NCI-H2107 treated with DMSO at 0.1 percent for 48 hours (cell line): ENCODE measurements at regions not wholly inside any gene's neighbourhood (a gene's known extent, or its start where the extent isn't known, plus 50 kb on each side); places are given as distances from the start of the nearest gene placed in this dataset.

Experiments
- DNase-seq: peaks from one replicate; lab custom pipeline; 2025; ENCODE audit not compliant: unreplicated experiment; lab: John Stamatoyannopoulos, UW

- DNase-seq: no peak
These were observed 81.8 kb upstream of the SOD3 start for GRCh38 chr4:24713604-24714003.

DNA sequence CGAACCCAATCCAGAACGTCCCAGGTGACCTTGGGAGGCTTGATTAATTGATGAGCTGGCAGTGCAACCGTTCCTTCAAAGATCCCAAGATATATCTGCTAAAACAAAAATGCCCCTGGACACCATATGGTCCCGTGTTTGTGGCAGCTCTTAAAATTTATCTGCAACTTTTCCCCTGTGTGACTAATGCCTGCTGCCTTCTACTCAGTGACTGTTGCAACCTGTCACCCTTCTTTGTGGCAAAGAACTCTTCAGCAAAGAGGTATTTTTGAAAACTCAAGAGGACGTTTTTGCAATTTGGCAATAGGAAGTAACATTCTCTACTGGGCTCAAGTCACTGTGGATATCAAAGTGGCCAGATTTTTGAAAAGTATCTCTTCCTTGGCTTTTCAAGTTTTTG, 75.8 kb upstream of the SOD3 start:
- no peak for DNase-seq

- no peak for DNase-seq
These were observed 74.9 kb upstream of the SOD3 start for GRCh38 chr4:24720436-24720835.

GRCh38 chr4:24720979-24721378, 74.4 kb upstream of the SOD3 start:
- DNase-seq: no peak

GRCh38 chr4:24722026-24722568, 73.3 kb upstream of the SOD3 start:
- no peak for DNase-seq

GRCh38 chr4:24727390-24728224, 67.8 kb upstream of the SOD3 start:
- DNase-seq: no peak

DNA sequence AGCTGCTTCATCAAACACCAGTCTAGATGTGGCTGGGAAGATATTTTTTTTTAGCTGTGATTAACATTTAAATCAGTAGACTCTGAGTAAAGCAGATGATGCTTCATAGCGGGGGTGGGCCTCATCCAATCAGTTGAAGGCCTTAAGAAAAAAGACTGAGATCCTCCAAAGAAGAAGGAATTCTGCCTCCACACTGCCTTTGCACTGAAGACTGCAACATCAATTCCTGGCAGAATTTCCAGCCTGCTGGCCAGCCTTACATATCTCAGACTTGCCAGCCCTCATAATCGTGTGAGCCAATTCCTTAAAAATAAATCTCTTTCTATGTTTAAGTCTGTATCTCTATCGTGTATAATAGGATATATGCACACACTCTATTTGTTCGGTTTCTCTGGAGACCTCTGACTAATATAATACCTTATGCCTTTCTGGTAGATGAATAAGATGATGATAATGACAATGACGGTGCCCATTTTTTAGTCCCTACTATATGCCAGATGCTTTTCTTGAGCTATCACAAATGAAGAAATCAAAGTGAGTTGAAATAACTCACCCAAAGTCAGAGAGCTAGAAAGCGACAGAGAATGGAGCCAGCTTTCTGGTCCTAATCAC, 66.1 kb upstream of the SOD3 start:
- no peak for DNase-seq

DNA sequence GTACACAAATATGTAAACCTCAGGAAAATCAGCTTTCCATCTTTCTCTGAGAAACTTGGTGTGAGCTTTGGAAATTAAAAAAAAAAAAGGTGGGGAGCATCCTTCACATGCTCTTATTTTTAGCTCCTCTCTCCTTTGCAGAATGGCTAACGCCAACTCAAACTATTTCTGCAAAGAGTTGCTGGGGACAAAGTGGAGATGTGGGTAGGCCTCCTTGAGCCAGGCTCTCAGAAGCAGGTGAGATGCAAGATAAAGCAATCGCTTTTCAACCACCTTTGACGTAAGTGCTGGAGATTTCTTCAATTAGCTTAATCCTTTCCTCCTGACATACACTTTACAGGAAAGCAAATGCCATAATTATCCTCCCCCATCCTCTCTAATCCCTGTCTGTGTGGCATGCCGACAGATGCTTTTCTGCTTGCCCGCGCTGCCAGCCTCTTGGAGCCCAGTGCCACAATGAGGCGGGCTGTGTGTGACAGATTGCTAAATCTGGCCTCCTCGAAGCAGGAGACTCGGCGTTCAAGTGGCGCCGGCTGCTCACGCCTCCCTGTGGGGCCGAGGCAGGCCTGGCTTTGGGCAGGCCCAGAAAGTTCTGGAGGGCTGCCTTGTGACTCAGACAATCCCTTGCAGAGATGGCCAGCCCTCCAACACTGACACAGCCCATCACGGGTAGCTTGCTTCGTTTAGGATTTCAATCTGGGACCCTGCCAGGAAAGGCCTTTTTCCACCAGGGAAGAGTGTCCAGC, 64.9 kb upstream of the SOD3 start:
- DNase-seq: no peak

DNA sequence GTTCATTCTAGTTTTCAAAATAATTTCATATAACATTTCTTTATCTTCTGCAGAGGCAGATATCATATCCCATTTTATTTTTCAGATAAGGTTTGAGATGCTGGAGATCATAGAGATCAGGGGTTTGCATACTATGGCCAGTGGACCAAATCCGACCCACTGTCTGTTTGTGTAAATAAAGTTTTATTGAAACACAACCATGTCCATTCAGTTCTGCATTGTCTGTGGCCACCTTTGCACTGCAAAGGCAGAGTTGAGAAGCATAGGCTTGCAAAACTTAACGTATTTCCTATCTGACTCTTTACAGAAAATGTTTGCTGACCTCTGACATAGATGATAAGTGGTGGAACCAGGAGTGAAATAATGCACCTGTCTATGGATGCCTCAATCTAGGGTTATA, 63.9 kb upstream of the SOD3 start:
- DNase-seq: no peak

GRCh38 chr4:24734511-24734910, 60.9 kb upstream of the SOD3 start:
- no peak for DNase-seq

DNA sequence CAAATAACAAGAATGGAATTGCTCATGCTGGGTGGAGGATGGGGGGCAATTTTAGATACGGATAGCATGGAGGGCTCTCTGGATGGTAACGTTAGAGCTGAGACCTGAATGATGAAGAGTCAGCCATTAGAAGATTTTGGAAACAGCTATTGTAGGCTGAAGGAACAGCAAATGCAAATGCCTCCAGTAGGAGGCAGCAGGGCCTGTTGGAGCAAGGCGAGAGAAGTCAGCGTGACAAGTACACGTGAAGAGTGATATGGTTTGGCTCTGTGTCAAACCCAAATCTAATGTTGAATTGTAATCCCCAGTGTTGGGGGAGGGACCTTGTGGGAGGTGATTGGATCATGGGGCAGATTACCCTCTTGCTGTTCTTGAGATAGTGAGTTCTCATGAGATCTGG, 59.3 kb upstream of the SOD3 start:
- DNase-seq: no peak

DNA sequence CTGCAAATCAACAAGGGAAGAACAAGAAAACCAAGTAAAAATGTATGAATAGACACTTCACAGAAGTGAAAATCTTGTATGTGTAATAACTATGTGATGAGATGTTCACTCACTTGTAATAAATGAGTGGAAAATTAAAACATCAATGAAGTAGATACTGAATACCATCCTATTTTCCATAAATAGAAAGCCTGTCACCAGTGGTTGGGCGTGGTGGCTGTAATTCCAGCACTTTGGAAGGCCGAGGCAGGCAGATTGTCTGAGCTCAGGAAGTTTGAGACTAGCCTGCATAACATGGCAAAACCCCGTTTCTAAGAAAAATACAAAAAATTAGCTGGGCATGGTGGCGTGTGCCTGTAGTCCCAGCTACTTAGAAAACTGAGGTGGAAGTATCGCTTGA, 53.5 kb upstream of the SOD3 start:
- no peak for DNase-seq

GRCh38 chr4:24742335-24742734, 53.0 kb upstream of the SOD3 start:
- no peak for DNase-seq

GRCh38 chr4:24742773-24743172, 52.6 kb upstream of the SOD3 start:
- no peak for DNase-seq

- DNase-seq: no peak
These were observed 52.2 kb upstream of the SOD3 start for GRCh38 chr4:24743206-24743605.

DNA sequence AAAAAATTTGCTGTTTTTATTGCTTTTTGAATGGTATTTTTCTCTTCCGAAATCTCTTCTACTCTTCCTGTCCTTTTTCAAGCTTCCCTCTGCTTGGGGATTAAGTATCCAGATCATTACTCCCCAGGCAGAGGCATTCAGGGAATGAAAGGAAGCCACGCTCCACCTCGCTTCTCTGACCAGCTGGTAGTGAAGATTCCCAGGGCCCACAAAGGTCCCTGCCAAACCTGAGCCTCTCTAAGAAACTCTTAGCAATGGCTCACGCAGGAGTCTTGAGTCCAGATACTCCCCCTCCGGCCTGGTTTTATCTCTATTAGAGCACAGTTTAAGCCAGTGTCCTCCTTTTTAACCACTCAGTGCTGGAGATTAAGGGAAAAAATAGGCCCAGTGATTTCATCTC, 51.4 kb upstream of the SOD3 start:
- no peak for DNase-seq

DNA sequence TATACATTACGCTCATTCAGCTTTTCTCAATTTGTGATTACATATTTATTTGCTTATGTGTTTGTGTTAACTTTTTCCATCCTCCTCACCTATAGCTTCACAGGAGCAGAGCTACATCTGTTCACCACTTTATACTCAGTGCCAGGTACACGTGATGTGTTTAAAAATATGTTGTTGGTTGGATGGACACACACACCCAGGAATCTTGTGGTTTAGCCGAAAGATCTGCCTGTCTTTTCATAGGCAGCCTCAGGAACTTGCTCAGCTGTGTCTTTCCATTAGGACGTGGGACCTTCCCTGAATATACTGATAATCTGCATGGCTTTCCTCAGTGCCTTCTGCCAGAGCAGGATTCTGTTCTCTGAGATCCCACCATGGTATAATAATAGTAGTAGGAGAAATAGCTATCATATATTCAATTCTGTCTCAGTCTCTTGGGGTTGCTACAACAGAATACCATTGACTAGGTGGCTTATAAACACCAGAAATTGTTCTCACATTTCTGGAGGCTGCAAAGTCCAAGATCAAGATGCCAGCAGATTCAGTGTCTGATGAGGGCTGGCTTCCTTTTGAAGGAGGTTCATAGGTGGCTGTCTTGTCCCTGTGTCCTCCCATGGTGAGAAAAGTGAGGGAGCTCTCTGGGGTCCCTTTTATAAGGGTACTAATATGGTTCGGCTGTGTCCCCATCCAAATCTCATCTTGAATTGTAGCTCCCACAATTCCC, 50.0 kb upstream of the SOD3 start:
- DNase-seq: no peak
